GM23248 (cell line): ENCODE measurements at regions not wholly inside any gene's neighbourhood (a gene's known extent, or its start where the extent isn't known, plus 50 kb on each side); places are given as distances from the start of the nearest gene placed in this dataset.

Experiments used
- EZH2 ChIP-seq: fragments of 200-600 bp; sonication (generic); IDR thresholded peaks from 2 replicates; pipeline ENCODE4 v1.6.1; 2018; ENCODE audit warnings: antibody characterized with exemption, mild to moderate bottlenecking; ENCODE audit not compliant: insufficient read depth, poor library complexity, severe bottlenecking
- EZH2phosphoT487 ChIP-seq: fragments of 200-600 bp; sonication (generic); IDR thresholded peaks from 2 replicates; pipeline ENCODE4 v1.6.1; 2018; ENCODE audit warnings: antibody characterized with exemption, moderate library complexity, mild to moderate bottlenecking, low read depth; ENCODE audit not compliant: insufficient read depth

DNA sequence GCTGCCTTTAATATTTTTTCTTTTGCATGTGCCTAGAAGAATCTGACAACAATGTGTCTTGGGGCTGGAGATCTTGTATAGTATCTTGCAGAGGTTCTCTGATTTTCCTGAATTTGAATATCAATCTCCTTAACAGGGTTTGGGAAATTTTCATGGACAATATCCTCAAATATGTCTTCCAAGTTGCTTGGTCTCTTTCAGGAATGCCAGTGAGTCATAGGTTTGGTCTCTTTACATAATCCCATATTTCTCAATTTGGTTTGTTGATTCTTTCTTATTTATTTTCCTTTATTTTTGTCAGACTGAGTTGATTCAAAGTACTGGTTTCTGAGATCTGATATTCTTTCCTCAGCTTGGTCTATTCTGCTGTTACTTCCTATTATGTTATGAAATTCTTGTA, 208.7 kb upstream of the GLI3 start:
- TF ChIP-seq EZH2 (no peak), EZH2phosphoT487 (no peak)
